Adrenal gland (tissue), 5 donors: ENCODE measurements at regions not wholly inside any gene's neighbourhood (a gene's known extent, or its start where the extent isn't known, plus 50 kb on each side); places are given as distances from the start of the nearest gene placed in this dataset.

ENCODE experiments used
- CTCF ChIP-seq, 6 experiments: fragments of 450-650 bp in 4 of 6; fragments of 200-600 bp in 2 of 6; sonication (generic) in 1 of 6; IDR thresholded peaks; 1 replicate in 5 of 6; 2 replicates in 1 of 6; pipeline versions ENCODE4 v1.5.1 to v1.8.0; 2016 to 2021; ENCODE audit warnings: antibody characterized with exemption in 6 of 6, mild to moderate bottlenecking in 2 of 6, moderate library complexity in 1 of 6
- POLR2A ChIP-seq, 2 donors: fragments of 450-650 bp; IDR thresholded peaks; one replicate each; pipeline ENCODE4 v1.6.1; 2017; ENCODE audit warnings: antibody characterized with exemption in 2 of 2, mild to moderate bottlenecking in 2 of 2, moderate library complexity in 1 of 2
- donor health status: DM: no; HTN: no; CAD: no.

DNA sequence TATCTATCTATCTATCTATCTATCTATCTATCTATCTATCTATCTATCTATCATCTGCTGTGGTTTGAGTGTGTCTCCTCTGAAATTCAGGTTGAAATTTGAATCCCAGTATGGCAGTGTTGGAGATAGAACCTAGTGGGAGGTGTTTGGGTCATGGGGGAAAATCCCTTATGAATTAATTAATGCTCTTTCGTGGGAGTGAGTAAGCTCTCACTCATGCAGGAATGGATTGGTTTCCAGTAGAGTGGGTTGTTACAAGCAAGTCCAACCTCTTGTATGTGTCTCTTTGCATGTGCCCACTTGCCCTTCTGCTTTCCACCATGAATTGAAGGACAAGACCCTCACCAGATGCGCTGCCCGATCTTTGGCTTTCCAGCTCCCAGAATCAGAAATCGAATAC, 113.0 kb downstream of the ANXA1 start:
- no peak for TF ChIP-seq CTCF (IDR thresholded peaks at IDR 0.05)
- TF ChIP-seq POLR2A (IDR thresholded peaks at IDR 0.05): no peak
